GM12891 (cell line): ENCODE measurements at regions not wholly inside any gene's neighbourhood (a gene's known extent, or its start where the extent isn't known, plus 50 kb on each side); places are given as distances from the start of the nearest gene placed in this dataset.

Experiments
- POLR2A ChIP-seq: IDR thresholded peaks from 2 replicates; pipeline ENCODE4 v1.6.1; 2011; ENCODE audit warnings: low read depth, low read length, control low read depth
- POLR2AphosphoS5 ChIP-seq: IDR thresholded peaks from 2 replicates; pipeline ENCODE4 v1.6.1; 2011; ENCODE audit warnings: low read depth, low read length, control low read depth
- POU2F2 ChIP-seq: IDR thresholded peaks from 2 replicates; pipeline ENCODE4 v1.6.1; 2011; ENCODE audit warnings: low read depth, mild to moderate bottlenecking, control low read depth, low read length, moderate library complexity
- SPI1 ChIP-seq: IDR thresholded peaks from 2 replicates; pipeline ENCODE4 v1.6.1; 2011; ENCODE audit warnings: low read depth, low read length, control low read depth
- TAF1 ChIP-seq: IDR thresholded peaks from 2 replicates; pipeline ENCODE4 v1.6.1; 2011; ENCODE audit warnings: low read depth, low read length, control low read depth

GRCh38 chr1:100612540-100612939 is 74.6 kb downstream of the GPR88 start:
- no peak for TF ChIP-seq POLR2AphosphoS5
- TF ChIP-seq POLR2A: no peak
- no peak for TF ChIP-seq TAF1
- TF ChIP-seq SPI1: no peak
- TF ChIP-seq POU2F2: no peak
